Fibroblast of skin of right biceps (primary cell): ENCODE measurements at regions not wholly inside any gene's neighbourhood (a gene's known extent, or its start where the extent isn't known, plus 50 kb on each side); places are given as distances from the start of the nearest gene placed in this dataset.
"Not testable (repeated sequence)": the region's sequence is repeated elsewhere in the genome, so short reads cannot be mapped to it uniquely, and the experiment has no call there.

ENCODE experiments used
- DNase-seq: peaks from one replicate; pipeline ENCODE4 v3.0.0-alpha.2; 2013

DNA sequence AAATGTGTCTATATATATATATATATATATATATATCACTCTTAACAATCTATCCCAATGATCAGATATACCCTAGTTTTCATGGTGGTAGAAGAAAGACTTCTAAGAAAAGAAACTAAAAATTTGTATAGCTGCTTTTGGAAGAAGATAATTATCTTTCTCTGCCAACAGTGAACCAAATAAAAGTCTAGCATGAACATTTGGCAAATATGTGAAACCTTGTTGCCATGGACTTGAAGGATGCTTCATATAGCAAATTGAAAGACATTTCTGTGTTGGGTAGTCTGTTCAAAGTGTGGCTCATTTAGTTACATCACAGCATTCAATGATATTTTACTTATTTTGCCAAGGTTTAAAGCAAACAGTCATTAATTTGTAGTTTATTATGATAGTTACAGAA, 219.9 kb upstream of the NECTIN3 start:
- no peak for DNase-seq

DNA sequence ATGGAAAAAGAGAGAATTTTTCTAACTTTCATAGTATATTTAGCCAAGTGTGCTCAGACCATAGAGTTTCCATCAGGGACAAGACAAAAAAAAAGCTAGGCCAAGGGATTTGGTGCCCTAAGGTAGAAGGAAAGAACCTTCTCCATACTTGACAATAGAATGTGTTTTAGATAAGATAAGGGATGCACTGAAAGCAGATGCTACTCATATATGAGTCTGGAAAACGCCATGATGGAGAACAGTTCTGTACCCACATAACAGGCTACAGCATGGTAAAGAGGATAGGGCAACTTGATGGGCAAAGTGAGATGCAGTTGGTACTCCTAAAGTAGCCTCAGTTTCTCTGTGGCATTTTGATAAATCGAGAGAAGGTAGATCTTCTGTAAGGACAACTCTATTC, 216.4 kb upstream of the NECTIN3 start:
- DNase-seq = no peak

DNA sequence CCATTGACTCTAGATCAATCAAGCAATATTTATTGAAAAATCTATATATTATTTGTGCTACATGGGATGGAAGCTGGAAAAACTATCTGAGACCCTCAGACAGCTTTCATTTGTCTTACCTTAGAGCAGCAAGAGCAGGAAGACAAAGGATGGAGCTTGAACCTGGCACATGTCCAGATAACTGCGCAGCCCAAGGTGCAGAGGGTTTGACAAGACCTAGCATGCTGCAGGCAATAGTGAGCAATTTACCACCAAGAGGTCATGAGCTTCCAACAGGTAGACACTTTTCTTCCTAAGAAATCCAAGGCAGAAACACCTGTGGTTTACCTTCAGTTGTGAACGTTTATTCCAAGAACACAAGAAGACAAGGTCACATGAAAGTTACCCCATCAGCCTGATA, 214.7 kb upstream of the NECTIN3 start:
- no peak for DNase-seq

DNA sequence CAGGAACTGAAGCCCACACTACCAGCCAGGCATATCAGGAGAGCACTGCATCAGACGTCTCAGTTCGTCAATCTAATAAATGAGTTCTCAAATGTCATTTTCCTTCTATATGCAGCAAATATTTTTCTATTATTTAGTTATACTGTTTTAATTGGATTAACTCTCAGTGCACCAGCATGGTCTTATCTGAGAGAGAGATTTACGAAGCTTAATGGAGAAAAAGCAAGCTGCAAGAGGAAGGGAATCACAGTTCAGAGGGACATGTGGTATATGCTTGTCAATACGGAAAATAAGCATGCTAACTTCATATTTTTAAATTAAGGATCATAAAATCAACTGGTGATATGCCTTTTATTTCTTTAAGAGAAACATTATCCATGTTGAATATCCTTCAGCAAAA, 213.1 kb upstream of the NECTIN3 start:
- DNase-seq = no peak

DNA sequence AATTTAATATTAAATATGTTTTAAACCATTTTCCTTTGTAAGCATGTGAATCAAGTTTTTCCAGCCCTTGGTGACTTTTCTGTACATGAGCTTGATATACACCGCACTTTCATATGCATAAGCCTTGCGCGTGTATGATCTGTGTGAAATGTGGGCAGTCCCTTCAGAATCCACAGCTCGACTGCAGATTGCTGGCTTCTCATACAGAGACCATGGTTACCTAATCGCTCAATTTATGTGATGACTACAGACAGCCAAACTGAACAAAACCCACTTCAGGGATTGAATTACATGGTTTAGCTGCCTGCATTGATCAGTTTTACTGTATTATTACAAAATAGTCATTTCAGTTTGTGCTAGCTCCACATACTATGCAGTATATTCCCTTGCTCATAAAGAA, 212.3 kb upstream of the NECTIN3 start:
- DNase-seq = peak; percentile 16

DNA sequence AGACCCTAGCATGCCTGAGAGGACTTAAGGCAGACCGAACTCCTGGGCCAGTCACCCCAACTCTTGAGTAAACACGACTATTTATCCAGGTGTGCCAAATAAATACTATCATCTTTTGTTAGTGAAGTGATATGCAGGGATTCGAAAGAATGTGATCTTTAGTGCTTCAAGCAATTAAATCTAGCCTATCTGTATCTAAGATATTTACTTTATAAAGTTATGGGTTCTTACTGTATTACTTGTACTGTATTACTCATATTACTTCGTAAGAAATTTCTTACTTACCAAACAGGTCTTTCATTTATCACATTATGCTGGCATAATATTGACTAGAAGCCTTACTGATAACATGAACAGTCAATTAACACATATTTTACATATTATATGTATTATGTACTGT, 211.6 kb upstream of the NECTIN3 start:
- no peak for DNase-seq

DNA sequence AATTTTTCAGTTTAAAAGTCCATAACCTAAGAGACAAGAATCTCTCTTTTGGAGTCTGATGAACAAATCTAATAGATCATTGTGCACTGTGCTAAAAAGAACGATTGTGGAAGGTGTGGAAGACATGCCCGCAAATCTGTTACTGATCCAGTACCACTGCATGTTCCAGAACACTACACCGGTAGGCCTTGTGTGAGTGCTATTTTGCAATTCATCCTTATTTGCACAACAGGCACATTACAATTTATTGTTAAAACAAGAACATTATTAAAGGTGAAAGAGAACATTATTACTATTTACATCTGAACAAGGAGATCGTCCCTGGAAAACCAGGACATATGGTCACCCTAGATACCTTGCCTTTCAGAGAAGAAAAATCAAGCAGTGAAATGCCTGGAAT, 205.7 kb upstream of the NECTIN3 start:
- DNase-seq = no peak

DNA sequence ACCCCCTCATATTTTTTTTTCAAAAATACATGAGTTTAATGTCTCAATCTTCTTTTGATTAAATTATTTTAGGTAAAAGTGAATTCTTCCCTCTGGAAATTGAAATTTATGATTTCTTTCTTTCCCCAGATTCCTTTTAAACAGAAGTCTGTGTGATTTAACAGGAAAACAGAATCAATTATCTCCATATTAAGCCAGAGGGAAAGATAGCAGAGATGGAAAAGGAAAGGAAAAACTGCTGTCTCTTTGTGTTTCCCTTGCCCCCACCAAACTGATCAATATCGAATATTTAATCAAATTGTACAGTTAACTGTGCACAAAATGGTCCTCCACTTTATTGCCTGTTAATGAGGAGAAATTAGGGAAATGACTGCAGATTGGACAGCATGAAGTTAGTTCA, 203.5 kb upstream of the NECTIN3 start:
- DNase-seq = no peak

DNA sequence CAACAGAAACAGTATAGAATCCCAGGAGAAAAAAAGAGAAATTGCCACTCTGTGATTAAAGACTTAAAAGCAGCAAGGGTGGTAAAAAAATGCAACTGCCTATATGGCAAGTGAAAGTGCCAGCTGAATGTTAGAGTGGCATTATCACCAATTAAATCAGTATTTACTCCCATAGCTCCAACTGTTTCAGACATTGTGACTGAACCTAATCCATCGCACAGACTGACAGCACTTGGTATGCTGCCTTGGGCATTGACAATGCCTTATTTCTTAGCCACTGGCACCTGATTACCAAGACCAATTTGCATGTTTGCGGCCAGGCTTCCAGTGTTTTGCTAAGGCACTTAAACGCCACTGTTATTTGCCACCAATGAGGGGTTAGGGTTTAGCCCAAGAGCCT, 201.9 kb upstream of the NECTIN3 start:
- DNase-seq = no peak

DNA sequence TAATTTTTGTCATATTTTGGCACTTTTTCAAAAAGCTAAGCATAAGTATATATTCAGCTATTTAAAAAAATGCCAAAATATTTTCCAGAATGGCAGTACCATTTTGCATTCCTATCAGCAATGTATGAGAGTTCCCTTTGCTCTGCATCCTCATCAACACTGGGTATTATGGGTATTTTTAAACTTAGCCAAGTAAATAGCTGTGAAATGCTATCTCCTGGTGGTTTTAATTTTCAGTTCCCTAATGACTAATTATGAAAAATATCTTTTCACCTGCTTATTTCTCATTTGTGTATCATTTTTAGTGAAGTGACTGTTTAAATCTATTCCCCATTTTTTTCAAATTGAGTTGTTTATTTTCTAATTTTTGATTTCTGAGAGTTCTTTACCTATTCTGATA, 199.7 kb upstream of the NECTIN3 start:
- DNase-seq = no peak

DNA sequence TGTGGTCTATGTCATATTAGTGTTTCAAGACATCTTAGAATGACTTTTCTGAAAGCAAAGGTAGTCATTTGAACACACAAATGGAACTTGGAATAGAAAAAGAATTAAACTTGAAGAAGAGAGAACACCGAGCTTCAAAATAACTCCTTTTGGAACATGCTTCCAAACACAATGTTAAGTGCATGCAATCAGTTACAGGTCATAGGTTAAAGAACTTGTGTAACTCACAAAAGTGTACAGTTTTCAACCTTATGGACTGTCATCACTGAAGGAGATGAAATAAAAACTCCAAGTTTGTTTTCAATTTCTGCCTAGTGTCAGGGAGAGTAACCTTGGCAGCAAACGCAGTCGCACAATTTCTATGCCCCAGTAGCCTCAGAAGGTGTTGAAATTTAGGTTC, 192.9 kb upstream of the NECTIN3 start:
- DNase-seq = no peak

DNA sequence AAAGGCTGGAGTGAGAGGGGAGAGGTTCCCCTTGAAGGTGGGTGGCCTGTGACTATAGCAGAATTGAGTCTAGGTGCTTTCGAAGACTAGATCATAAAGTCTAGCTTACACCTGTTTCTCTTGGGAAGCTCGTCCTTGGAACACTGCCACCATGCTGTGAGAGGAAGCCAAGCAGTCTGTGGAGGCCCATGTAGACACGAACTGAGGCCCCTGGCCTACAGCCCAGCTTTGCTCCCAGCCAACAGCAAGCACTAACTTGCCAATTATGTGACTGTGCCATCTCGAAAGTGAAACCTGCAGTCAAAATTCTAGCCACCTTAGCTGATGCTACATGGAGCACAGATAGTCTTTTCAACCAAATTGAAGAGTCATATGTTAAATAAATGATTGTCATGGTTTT, 190.5 kb upstream of the NECTIN3 start:
- DNase-seq = peak; percentile 23

DNA sequence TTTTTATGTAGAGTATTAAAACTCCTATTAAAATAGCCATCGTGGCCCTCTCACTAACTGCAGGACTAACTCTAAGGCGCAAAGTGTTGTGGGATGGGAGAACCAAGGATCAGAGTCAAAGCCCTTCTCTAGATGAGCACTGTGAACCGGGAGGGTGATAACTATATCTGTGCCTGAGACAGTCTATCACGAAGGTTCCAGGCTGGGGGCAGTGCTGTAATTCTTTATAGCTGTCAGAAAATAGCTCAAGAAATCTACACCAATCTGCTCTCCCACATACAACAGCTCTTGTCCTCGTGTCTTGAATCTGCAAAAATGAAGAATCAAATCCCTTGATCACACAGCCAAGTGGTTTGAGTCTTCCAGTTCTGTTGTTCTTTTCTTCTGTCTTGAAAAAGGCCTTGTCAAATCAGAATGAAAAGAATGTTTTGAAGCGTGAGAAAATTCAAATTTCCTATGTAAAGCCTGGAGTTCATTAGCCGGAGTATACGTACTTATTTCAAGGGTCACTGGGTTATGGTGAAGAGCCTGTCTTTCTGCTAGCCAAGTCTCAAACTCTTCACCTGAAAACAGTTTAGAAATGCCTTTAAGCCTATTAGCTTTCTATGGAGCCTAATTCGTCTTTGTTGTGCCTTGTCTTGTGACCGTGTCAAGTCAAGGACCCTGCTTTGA, 185.3 kb upstream of the NECTIN3 start:
- no peak for DNase-seq

DNA sequence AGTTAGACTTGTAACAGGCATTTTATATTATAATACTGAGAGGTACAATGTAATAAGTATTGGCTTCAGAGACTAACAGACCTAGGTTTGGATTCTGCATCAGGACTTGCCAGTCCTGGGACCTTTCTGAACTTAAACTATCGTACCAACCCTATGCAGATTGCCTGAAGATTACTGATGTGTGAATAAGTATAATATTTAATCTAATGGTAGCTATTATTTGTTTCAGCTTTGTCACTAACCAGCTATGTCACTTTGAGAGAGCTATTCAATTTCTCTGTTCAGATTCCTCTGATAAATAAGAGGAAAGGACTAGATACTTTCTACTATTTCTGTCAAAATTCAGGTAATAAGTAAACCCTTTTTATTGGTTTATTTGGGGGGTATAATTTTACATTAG, 184.4 kb upstream of the NECTIN3 start:
- DNase-seq = no peak

DNA sequence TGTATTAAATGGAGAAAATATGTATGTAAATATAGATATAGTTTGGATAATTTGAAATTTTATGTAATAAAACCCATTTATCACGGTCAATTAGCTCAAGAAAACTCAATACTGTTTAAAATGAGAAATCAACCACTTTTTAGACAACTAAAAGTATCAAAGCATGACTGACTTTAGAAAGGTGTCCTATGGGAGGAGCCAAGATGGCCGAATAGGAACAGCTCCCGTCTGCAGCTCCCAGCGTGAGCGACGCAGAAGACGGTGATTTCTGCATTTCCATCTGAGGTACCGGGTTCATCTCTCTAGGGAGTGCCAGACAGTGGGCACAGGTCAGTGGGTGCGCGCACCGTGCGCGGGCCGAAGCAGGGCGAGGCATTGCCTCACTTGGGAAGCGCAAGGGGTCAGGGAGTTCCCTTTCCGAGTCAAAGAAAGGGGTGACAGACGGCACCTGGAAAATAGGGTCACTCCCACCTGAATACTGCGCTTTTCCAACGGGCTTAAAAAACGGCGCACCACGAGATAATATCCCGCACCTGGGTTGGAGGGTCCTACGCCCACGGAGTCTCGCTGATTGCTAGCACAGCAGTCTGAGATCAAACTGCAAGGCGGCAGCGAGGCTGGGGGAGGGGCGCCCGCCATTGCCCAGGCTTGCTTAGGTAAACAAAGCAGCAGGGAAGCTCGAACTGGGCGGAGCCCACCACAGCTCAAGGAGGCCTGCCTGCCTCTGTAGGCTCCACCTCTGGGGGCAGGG, 182.8 kb upstream of the NECTIN3 start:
- DNase-seq = not testable (repeated sequence)

DNA sequence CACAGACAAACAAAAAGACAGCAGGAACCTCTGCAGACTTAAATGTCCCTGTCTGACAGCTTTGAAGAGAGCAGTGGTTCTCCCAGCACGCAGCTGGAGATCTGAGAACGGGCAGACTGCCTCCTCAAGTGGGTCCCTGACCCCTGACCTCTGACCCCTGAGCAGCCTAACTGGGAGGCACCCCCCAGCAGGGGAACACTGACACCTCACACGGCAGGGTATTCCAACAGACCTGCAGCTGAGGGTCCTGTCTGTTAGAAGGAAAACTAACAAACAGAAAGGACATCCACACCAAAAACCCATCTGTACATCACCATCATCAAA, 182.3 kb upstream of the NECTIN3 start:
- DNase-seq = not testable (repeated sequence)

DNA sequence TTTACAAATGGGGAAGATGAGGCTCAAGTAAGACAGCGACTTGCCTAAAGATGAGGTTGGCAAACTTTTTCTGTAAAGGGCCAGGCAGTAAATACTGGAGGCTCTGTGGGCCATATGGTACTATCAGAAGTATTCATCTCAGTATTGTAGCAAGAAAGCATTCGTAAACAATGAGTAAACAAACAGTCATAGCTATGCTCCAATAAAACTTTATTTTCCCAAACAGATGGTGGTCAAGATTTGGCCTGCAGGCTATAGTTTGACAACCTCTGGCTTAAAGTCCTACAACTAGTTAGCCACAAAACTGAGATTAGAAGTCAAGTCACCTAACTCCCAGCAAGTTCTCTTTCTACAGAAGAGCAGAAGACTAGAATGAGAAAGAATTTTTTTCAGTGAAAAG, 177.0 kb upstream of the NECTIN3 start:
- no peak for DNase-seq

DNA sequence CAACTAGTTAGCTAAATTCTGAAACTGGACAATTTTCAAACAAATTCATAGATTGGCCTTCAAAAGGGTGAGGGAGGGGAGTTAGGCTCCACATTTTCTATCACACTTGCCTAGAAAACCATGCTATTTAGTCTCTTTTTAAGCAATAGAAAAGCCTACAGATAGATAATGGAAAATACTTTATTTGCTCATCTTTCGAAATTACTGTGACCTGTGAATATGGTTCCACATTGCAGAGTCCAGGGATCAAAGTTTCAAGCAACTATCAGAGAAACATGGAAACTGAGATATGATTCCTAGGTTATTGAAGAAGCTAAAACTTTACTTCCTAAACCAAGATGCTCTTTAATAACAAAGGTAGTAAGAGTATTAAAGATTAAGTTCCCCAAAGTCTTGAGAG, 176.6 kb upstream of the NECTIN3 start:
- no peak for DNase-seq

DNA sequence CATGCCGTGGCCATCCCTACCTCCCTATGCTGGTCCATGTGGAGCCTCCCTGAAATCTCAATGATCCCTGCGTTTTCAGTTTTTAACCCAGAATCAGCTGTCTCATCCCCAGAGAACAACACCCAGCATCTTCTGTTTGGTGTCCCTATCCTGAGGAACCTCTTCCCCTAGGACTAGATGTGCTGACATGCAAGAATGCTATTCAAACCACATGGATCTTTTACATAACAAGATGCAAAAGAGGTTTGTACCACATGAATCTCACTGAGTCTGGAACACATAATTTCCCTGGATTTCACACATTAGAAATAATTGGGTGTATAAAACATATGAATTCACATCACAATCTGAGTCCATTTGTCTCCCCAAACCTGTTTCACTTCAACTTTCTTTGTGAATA, 174.6 kb upstream of the NECTIN3 start:
- DNase-seq = no peak

DNA sequence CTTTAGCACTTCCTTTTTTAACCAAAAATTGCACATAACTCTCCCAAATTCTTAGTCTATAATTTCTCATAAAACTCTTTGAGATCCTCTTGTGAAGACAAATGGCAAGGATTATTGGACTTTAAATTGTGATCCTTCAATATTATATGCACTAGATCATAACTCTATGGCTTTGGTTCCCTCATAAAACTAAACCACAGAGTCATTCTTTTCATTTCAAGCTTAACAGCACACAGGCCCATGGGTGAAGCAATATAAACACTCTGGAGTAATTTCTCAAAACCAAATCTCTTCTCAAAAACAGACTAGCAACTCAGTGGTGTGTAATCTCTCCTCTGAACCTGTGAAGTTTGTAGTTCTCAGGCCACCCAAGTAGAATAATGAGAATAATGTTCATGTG, 171.0 kb upstream of the NECTIN3 start:
- DNase-seq = peak; percentile 71

DNA sequence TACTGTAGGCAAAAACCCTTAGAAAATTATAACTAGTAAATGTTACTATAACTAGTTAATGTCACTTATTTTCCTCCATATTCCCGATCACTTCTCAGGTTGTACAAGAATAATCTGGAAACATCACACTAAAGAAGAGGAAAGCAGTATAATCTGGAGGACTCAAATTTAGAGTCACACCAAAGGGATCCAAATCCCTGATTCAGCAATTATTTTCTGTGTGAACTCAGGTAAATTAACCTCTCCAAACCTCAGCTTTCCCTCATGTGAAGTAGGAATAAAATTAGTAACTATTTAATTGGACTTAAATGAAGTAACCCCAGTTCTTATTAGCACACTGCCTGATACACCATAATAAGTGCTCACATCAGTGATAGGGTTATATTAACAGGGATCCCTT, 170.1 kb upstream of the NECTIN3 start:
- DNase-seq = no peak

DNA sequence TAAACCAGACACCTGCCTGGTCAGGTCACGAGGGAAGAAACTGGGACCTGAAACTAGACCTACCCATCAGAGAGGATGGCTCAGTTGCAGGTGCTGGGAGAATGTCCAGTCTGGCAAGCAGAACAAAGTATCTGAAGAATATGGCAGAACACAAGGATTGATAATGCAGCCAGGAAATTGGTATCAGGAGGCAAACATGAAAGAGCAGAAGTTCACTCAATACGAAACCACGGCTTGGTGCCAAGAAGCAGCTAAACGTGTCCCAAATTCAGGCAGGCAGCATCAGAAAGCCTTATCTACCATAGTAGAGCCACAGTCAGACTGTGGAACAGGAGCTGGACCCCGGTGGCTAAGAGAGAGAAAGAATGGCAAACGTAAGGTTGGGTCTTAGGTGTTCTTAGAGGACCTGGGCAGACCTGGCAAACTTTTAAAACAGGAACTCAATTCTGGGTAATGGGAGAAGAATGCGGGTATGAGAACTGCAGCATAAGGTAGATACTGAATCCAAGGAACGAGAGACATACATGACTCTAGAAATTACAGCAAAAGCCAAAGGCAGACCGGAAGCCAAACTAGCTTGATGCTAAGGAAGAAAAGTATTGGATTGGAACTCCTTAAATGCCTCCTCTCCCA, 169.0 kb upstream of the NECTIN3 start:
- no peak for DNase-seq

DNA sequence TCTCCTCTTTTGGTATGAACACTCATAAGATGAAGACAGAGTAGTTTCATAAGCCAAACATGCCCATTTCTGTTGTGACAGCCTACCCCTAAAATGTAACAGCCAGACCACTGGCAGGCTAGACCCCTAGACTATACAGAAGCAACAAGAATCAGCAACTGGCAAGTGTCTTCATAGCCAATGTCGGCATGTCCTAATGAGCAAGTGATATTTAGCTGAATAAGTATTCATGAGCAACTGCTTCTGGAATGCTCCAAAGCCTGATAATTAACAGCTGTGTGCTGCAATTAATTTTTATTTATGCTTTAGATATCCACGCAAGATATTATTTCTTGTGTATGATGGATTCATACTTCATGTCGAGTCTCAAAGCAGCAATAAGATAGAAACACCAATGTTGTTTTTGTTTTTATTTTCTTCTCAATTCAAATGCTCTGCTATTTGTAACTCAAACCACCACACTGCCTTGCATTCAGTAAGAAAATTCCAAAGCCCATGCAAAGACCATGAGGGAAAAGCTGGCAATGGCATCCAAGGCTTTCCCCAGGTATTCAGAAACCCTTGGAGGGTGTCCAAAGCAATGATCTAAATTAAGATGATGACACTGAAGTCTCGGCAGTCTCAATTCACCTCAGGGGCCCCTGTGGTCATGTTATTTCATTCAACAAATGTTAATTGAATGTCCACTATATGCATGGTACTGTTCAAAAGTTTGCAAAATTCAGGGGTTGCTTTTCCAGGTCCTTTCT, 167.7 kb upstream of the NECTIN3 start:
- no peak for DNase-seq

DNA sequence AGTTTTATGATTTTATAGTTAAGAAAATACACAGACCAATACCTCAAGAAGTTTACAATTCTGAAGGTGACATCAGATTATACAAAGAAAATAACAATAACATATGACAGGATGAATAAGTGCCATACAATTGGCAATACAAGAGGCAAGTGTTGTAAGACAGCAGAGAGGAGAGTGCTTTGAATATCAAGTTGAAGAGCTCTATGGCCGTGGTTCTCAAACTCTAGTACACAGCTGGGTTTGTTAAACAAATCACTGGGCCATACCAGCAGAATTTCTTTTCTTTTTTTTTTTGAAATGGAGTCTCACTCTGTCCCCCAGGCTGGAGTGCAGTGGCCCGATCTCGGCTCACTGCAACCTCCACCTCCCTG, 167.1 kb upstream of the NECTIN3 start:
- DNase-seq = no peak
